ENCODE measurements at regions not wholly inside any gene's neighbourhood (a gene's known extent, or its start where the extent isn't known, plus 50 kb on each side); places are given as distances from the start of the nearest gene placed in this dataset.

DNA sequence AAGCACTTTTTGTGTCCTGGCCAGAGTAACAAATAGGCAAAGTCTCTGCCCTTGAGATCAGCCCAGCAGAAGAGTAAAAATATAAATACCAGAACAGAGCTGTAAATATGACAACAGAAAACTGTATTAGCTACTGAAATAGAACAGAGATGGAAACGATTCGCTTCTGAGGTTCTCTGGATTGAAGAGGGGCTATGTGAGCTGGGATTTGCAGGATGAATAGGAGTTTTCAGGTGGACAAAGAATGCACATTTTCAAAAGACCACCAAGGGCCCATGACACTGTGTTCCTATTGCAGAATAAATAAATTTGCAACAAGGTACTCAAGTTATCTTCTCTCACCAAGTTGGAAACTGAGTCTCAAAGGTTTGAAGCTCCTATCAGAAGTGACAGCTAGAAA is 176.6 kb downstream of the BCL11B start:
- no peak for DNase-seq
- H3K4me1 ChIP-seq, result no peaks in the 10 kb centered on the region
- no peak overlapping the region for H3K27ac ChIP-seq
- H3K9me3 ChIP-seq, result no peaks in the 10 kb centered on the region
- intact Hi-C loops (cut with DNase I; ENCODE audit: low total_unique reads), result no loop called here
- no peaks in the 10 kb centered on the region for H3K27me3 ChIP-seq
- TF ChIP-seq, protein P1, sequence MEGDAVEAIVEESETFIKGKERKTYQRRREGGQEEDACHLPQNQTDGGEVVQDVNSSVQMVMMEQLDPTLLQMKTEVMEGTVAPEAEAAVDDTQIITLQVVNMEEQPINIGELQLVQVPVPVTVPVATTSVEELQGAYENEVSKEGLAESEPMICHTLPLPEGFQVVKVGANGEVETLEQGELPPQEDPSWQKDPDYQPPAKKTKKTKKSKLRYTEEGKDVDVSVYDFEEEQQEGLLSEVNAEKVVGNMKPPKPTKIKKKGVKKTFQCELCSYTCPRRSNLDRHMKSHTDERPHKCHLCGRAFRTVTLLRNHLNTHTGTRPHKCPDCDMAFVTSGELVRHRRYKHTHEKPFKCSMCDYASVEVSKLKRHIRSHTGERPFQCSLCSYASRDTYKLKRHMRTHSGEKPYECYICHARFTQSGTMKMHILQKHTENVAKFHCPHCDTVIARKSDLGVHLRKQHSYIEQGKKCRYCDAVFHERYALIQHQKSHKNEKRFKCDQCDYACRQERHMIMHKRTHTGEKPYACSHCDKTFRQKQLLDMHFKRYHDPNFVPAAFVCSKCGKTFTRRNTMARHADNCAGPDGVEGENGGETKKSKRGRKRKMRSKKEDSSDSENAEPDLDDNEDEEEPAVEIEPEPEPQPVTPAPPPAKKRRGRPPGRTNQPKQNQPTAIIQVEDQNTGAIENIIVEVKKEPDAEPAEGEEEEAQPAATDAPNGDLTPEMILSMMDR (IDR thresholded peaks at IDR 0.05), result no peak
- H3K36me3 ChIP-seq, result no peaks in the 10 kb centered on the region
- no peak overlapping the region for H3K4me3 ChIP-seq

DNA sequence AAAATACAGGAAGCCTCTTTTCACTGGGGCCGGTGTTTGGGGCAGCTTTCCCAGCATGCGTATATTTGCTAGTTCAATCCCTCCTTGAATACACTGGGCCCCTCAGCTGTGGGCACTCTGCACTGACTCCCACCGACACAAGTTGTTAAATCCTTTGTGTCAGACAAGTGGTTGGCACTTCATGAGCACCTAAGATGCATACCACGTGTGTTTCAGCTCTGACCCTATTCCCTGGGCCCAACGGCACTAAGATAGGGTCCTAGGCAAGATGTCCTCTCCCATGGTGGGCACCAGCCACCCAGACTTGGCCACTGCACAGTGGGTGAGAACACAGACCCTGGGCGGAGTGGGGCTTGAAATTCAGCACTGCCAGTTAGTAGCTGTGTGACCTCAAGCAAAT is 173.8 kb downstream of the BCL11B start:
- TF ChIP-seq, protein P1 (IDR thresholded peaks at IDR 0.05), result no peak
- Histone ChIP-seq H3K4me3 (no peak overlapping the region), H3K27me3 (no peaks in the 10 kb centered on the region), H3K27ac (no peak overlapping the region), H3K36me3 (no peaks in the 10 kb centered on the region), H3K9me3 (no peaks in the 10 kb centered on the region), H3K4me1 (no peaks in the 10 kb centered on the region)
- no peak for DNase-seq
- intact Hi-C loops (cut with DNase I; ENCODE audit: low total_unique reads), result no loop called here

DNA sequence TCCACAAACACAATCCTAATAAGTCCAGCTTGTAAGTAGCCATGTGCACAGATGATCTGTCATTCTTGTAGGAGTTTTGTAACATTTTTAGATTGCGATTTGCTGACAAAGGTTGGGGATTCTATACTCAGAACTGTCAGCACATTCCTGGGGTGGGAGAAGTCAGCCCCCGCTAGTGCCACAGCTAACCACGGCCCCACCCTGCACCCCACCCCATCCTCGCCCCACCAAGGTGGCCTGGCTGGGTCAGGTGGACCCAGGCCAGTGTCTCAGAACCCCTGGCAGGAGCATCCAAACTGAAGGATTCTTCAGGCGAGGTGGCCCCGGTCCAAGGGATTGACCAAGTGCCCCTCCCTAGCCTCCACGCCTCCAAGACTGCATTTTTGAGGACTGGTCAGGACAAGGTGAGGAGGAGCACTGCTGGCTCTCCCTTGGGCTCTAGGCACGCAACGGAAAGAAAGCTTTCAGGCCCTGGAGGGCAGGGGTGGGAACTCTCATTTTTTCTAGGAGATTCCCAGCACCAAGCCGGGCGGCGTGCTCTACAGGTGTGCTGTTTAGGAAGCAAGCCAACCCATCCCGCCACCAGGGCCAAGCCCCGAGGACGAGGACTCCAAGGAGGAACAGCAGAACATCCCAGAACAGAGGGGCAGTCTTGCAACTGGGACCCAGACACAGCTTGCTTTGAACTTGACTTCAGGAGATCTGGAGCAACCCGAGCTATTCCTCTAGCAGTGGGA is 172.8 kb downstream of the BCL11B start:
- H3K4me3 ChIP-seq, result no peak overlapping the region
- intact Hi-C loops (cut with DNase I; ENCODE audit: low total_unique reads), result no loop called here
- H3K9me3 ChIP-seq, result no peaks in the 10 kb centered on the region
- no peak overlapping the region for H3K27ac ChIP-seq
- no peaks in the 10 kb centered on the region for H3K27me3 ChIP-seq
- no peak for DNase-seq
- no peaks in the 10 kb centered on the region for H3K4me1 ChIP-seq
- TF ChIP-seq, protein P1 (IDR thresholded peaks at IDR 0.05), result no peak
- H3K36me3 ChIP-seq, result no peaks in the 10 kb centered on the region

- Histone ChIP-seq H3K27me3 (no peaks in the 10 kb centered on the region), H3K9me3 (peaks cover 0 to 5% (median 0%) of the 10 kb centered on the region in 3 donors), H3K4me3 (no peak overlapping the region), H3K4me1 (no peaks in the 10 kb centered on the region), H3K27ac (no peak overlapping the region), H3K36me3 (no peaks in the 10 kb centered on the region)
- intact Hi-C loops (cut with DNase I; ENCODE audit: low total_unique reads), result no loop called here
- TF ChIP-seq, protein P1 (IDR thresholded peaks at IDR 0.05), result no peak
- DNase-seq, result no peak
Observed at GRCh38 chr14:99100497-99101270, 171.3 kb downstream of the BCL11B start.

DNA sequence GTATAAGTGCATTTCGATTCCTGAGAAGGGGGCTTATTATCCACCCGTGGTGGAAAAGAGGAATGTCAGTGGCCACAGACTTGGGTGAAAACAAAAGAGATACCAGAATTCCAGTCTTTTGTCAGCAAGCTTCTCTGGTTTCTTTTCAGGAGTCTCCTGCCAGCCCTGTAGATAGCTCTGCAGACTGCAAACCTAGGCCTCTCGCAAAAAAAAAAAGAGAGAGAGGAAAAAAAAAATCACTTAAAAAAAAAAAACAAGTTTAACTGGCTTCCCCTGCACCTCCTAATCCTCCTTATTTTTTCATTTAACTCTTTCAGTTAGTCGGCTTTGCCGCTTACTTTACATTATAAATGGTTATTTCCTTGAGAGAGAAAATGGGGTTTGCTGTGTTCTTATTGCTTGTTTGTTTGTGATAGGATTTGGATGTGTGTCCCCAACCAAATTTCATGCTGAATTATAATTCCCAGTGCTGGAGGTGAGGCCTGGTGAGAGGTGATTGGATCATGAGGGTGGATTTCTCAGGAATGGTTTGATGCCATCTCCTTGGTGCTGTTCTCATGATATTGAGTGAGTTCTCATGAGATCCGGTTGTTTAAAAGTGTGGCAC is 170.0 kb downstream of the BCL11B start:
- TF ChIP-seq, protein P1 (IDR thresholded peaks at IDR 0.05), result no peak
- peaks cover 0 to 7% (median 5%) of the 10 kb centered on the region in 3 donors for H3K9me3 ChIP-seq
- H3K4me1 ChIP-seq, result no peaks in the 10 kb centered on the region
- no peak for DNase-seq
- H3K27ac ChIP-seq, result no peak overlapping the region
- intact Hi-C loops (cut with DNase I; ENCODE audit: low total_unique reads), result no loop called here
- no peak overlapping the region for H3K4me3 ChIP-seq
- H3K36me3 ChIP-seq, result no peaks in the 10 kb centered on the region
- no peaks in the 10 kb centered on the region for H3K27me3 ChIP-seq
